ENCODE measurements at regions not wholly inside any gene's neighbourhood (a gene's known extent, or its start where the extent isn't known, plus 50 kb on each side); places are given as distances from the start of the nearest gene placed in this dataset.

GRCh38 chr4:189035654-189036053 is 896.4 kb downstream of the TRIML1 start:
- DNase-seq, result no peak

GRCh38 chr4:189036906-189037305 is 897.7 kb downstream of the TRIML1 start:
- no peak for DNase-seq

- DNase-seq, result no peak
These were observed 894.0 kb upstream of the FRG1 start for GRCh38 chr4:189046642-189047041.

- no peak for DNase-seq
These were observed 892.6 kb upstream of the FRG1 start for GRCh38 chr4:189048119-189048518.

GRCh38 chr4:189049682-189050081 is 891.0 kb upstream of the FRG1 start:
- DNase-seq, result no peak

- no peak for DNase-seq
These were observed 890.0 kb upstream of the FRG1 start for GRCh38 chr4:189050643-189051042.

GRCh38 chr4:189053621-189054020 is 887.1 kb upstream of the FRG1 start:
- no peak for DNase-seq

- no peak for DNase-seq
These were observed 880.6 kb upstream of the FRG1 start for GRCh38 chr4:189060104-189060503.

- DNase-seq, result no peak
These were observed 878.4 kb upstream of the FRG1 start for GRCh38 chr4:189062047-189062820.

- no peak for DNase-seq
These were observed 870.9 kb upstream of the FRG1 start for GRCh38 chr4:189069772-189070171.

- no peak for DNase-seq
These were observed 869.4 kb upstream of the FRG1 start for GRCh38 chr4:189071241-189071640.

GRCh38 chr4:189073739-189074138 is 866.9 kb upstream of the FRG1 start:
- no peak for DNase-seq

GRCh38 chr4:189081826-189082225 is 858.8 kb upstream of the FRG1 start:
- DNase-seq, result no peak

- DNase-seq, result no peak
These were observed 856.9 kb upstream of the FRG1 start for GRCh38 chr4:189083769-189084168.

GRCh38 chr4:189084671-189085070 is 856.0 kb upstream of the FRG1 start:
- no peak for DNase-seq

- no peak for DNase-seq
These were observed 852.7 kb upstream of the FRG1 start for GRCh38 chr4:189087971-189088370.

- no peak for DNase-seq
These were observed 851.9 kb upstream of the FRG1 start for GRCh38 chr4:189088780-189089179.

- no peak for DNase-seq
These were observed 850.4 kb upstream of the FRG1 start for GRCh38 chr4:189090174-189090814.

GRCh38 chr4:189092581-189092980 is 848.1 kb upstream of the FRG1 start:
- DNase-seq, result no peak

GRCh38 chr4:189096108-189096507 is 844.6 kb upstream of the FRG1 start:
- DNase-seq, result no peak

GRCh38 chr4:189096717-189097116 is 844.0 kb upstream of the FRG1 start:
- no peak for DNase-seq

- DNase-seq, result no peak
These were observed 841.6 kb upstream of the FRG1 start for GRCh38 chr4:189098932-189099696.

GRCh38 chr4:189113389-189113888 is 827.2 kb upstream of the FRG1 start:
- no peak for DNase-seq

- DNase-seq, result no peak
These were observed 823.2 kb upstream of the FRG1 start for GRCh38 chr4:189117426-189117825.
